Activated T-helper 17 cell treated with anti-CD3 and anti-CD28 coated beads, Interleukin-2, amount 50 U/mL, for 72 hours (primary cell): ENCODE measurements at regions not wholly inside any gene's neighbourhood (a gene's known extent, or its start where the extent isn't known, plus 50 kb on each side); places are given as distances from the start of the nearest gene placed in this dataset.

Source experiments
- ATAC-seq: fragments of 150-1000 bp; cut with Tn5 transposase; replicated peaks from 2 replicates; pipeline ENCODE4 v1.10.0; 2021; ENCODE audit warnings: mild to moderate bottlenecking, moderate library complexity
- H3K27ac Mint-ChIP-seq: one replicate; pipeline ENCODE4 v1.8.0; 2022; ENCODE audit warnings: mixed read lengths
- H3K27me3 Mint-ChIP-seq: one replicate; pipeline ENCODE4 v1.8.0; 2022; ENCODE audit warnings: mixed read lengths
- H3K36me3 Mint-ChIP-seq: one replicate; pipeline ENCODE4 v1.8.0; 2022; ENCODE audit warnings: low read depth, mild to moderate bottlenecking, mixed read lengths
- H3K4me1 Mint-ChIP-seq: one replicate; pipeline ENCODE4 v1.8.0; 2022; ENCODE audit warnings: mixed read lengths
- H3K4me3 Mint-ChIP-seq: one replicate; pipeline ENCODE4 v1.8.0; 2022; ENCODE audit warnings: mild to moderate bottlenecking, mixed read lengths
- H3K9me3 Mint-ChIP-seq: one replicate; pipeline ENCODE4 v1.8.0; 2022; ENCODE audit warnings: mixed read lengths

- H3K27ac Mint-ChIP-seq, result no peak overlapping the region
- no peaks in the 10 kb centered on the region for H3K36me3 Mint-ChIP-seq
- H3K4me1 Mint-ChIP-seq, result no peaks in the 10 kb centered on the region
- ATAC-seq, result no peak
- no peaks in the 10 kb centered on the region for H3K27me3 Mint-ChIP-seq
- no peaks in the 10 kb centered on the region for H3K9me3 Mint-ChIP-seq
- no peak overlapping the region for H3K4me3 Mint-ChIP-seq
These were observed 115.1 kb downstream of the LARP7 start for GRCh38 chr4:112752061-112752460.

GRCh38 chr4:112752510-112752909 lies 115.6 kb downstream of the LARP7 start:
- H3K36me3 Mint-ChIP-seq, result no peaks in the 10 kb centered on the region
- H3K27ac Mint-ChIP-seq, result no peak overlapping the region
- H3K27me3 Mint-ChIP-seq, result no peaks in the 10 kb centered on the region
- ATAC-seq, result no peak
- H3K4me1 Mint-ChIP-seq, result no peaks in the 10 kb centered on the region
- no peak overlapping the region for H3K4me3 Mint-ChIP-seq
- H3K9me3 Mint-ChIP-seq, result no peaks in the 10 kb centered on the region

- no peaks in the 10 kb centered on the region for H3K36me3 Mint-ChIP-seq
- H3K27ac Mint-ChIP-seq, result no peak overlapping the region
- H3K9me3 Mint-ChIP-seq, result no peaks in the 10 kb centered on the region
- no peaks in the 10 kb centered on the region for H3K4me1 Mint-ChIP-seq
- H3K27me3 Mint-ChIP-seq, result no peaks in the 10 kb centered on the region
- no peak overlapping the region for H3K4me3 Mint-ChIP-seq
- ATAC-seq, result no peak
These were observed 116.4 kb downstream of the LARP7 start for GRCh38 chr4:112753333-112753732.

GRCh38 chr4:112759313-112759712 lies 122.4 kb downstream of the LARP7 start:
- peaks cover 5% of the 10 kb centered on the region for H3K4me1 Mint-ChIP-seq
- H3K27ac Mint-ChIP-seq, result no peak overlapping the region
- ATAC-seq, result no peak
- no peaks in the 10 kb centered on the region for H3K9me3 Mint-ChIP-seq
- H3K36me3 Mint-ChIP-seq, result no peaks in the 10 kb centered on the region
- peaks cover 7% of the 10 kb centered on the region for H3K27me3 Mint-ChIP-seq
- no peak overlapping the region for H3K4me3 Mint-ChIP-seq

- Mint-ChIP-seq H3K4me3 (no peak overlapping the region), H3K27ac (no peak overlapping the region), H3K4me1 (peaks cover 5% of the 10 kb centered on the region), H3K9me3 (no peaks in the 10 kb centered on the region), H3K27me3 (peaks cover 10% of the 10 kb centered on the region), H3K36me3 (no peaks in the 10 kb centered on the region)
- peak; percentile 45 for ATAC-seq
These were observed 128.5 kb downstream of the LARP7 start for GRCh38 chr4:112765317-112765974.

- ATAC-seq, result no peak
- Mint-ChIP-seq H3K9me3 (no peaks in the 10 kb centered on the region), H3K27ac (no peak overlapping the region), H3K4me3 (no peak overlapping the region), H3K4me1 (peaks cover 5% of the 10 kb centered on the region), H3K36me3 (no peaks in the 10 kb centered on the region), H3K27me3 (peaks cover 10% of the 10 kb centered on the region)
These were observed 129.5 kb downstream of the LARP7 start for GRCh38 chr4:112766422-112766821.

GRCh38 chr4:112767386-112767785 lies 130.4 kb downstream of the LARP7 start:
- no peak overlapping the region for H3K4me3 Mint-ChIP-seq
- no peaks in the 10 kb centered on the region for H3K9me3 Mint-ChIP-seq
- H3K27ac Mint-ChIP-seq, result no peak overlapping the region
- ATAC-seq, result no peak
- peaks cover 7% of the 10 kb centered on the region for H3K27me3 Mint-ChIP-seq
- H3K4me1 Mint-ChIP-seq, result peaks cover 5% of the 10 kb centered on the region
- no peaks in the 10 kb centered on the region for H3K36me3 Mint-ChIP-seq

- Mint-ChIP-seq H3K27ac (no peak overlapping the region), H3K9me3 (no peaks in the 10 kb centered on the region), H3K36me3 (no peaks in the 10 kb centered on the region), H3K4me1 (no peaks in the 10 kb centered on the region), H3K4me3 (no peak overlapping the region), H3K27me3 (peaks cover 10% of the 10 kb centered on the region)
- no peak for ATAC-seq
These were observed 133.2 kb downstream of the LARP7 start for GRCh38 chr4:112770114-112770513.

- Mint-ChIP-seq H3K9me3 (no peaks in the 10 kb centered on the region), H3K27ac (no peak overlapping the region), H3K36me3 (no peaks in the 10 kb centered on the region), H3K27me3 (peaks cover 6% of the 10 kb centered on the region), H3K4me1 (no peaks in the 10 kb centered on the region), H3K4me3 (no peak overlapping the region)
- no peak for ATAC-seq
These were observed 138.9 kb downstream of the LARP7 start for GRCh38 chr4:112775801-112776200.

- Mint-ChIP-seq H3K4me1 (no peaks in the 10 kb centered on the region), H3K4me3 (no peak overlapping the region), H3K27me3 (peaks cover 6% of the 10 kb centered on the region), H3K36me3 (no peaks in the 10 kb centered on the region), H3K9me3 (no peaks in the 10 kb centered on the region), H3K27ac (no peak overlapping the region)
- ATAC-seq, result no peak
These were observed 139.6 kb downstream of the LARP7 start for GRCh38 chr4:112776535-112776934.

GRCh38 chr4:112778520-112778919 lies 141.6 kb downstream of the LARP7 start:
- no peak overlapping the region for H3K27ac Mint-ChIP-seq
- H3K36me3 Mint-ChIP-seq, result no peaks in the 10 kb centered on the region
- no peak for ATAC-seq
- peaks cover 3% of the 10 kb centered on the region for H3K27me3 Mint-ChIP-seq
- no peaks in the 10 kb centered on the region for H3K9me3 Mint-ChIP-seq
- H3K4me1 Mint-ChIP-seq, result no peaks in the 10 kb centered on the region
- no peak overlapping the region for H3K4me3 Mint-ChIP-seq

GRCh38 chr4:112793033-112793432 lies 156.1 kb downstream of the LARP7 start:
- Mint-ChIP-seq H3K27ac (no peak overlapping the region), H3K9me3 (no peaks in the 10 kb centered on the region), H3K4me1 (no peaks in the 10 kb centered on the region), H3K36me3 (no peaks in the 10 kb centered on the region), H3K27me3 (peaks cover 3% of the 10 kb centered on the region), H3K4me3 (no peak overlapping the region)
- no peak for ATAC-seq

GRCh38 chr4:112800001-112800400 lies 163.1 kb downstream of the LARP7 start:
- Mint-ChIP-seq H3K36me3 (no peaks in the 10 kb centered on the region), H3K9me3 (no peaks in the 10 kb centered on the region), H3K4me3 (no peak overlapping the region), H3K27me3 (peaks cover 15% of the 10 kb centered on the region), H3K27ac (no peak overlapping the region), H3K4me1 (no peaks in the 10 kb centered on the region)
- ATAC-seq, result no peak

- Mint-ChIP-seq H3K27ac (no peak overlapping the region), H3K27me3 (peaks cover 15% of the 10 kb centered on the region), H3K9me3 (no peaks in the 10 kb centered on the region), H3K36me3 (no peaks in the 10 kb centered on the region), H3K4me3 (no peak overlapping the region), H3K4me1 (no peaks in the 10 kb centered on the region)
- no peak for ATAC-seq
These were observed 164.4 kb downstream of the LARP7 start for GRCh38 chr4:112801341-112801740.

- Mint-ChIP-seq H3K27me3 (peaks cover 20% of the 10 kb centered on the region), H3K9me3 (no peaks in the 10 kb centered on the region), H3K4me3 (no peak overlapping the region), H3K36me3 (no peaks in the 10 kb centered on the region), H3K4me1 (no peaks in the 10 kb centered on the region), H3K27ac (no peak overlapping the region)
- ATAC-seq, result no peak
These were observed 165.8 kb downstream of the LARP7 start for GRCh38 chr4:112802780-112803179.

- Mint-ChIP-seq H3K4me1 (no peaks in the 10 kb centered on the region), H3K27ac (no peak overlapping the region), H3K9me3 (no peaks in the 10 kb centered on the region), H3K36me3 (no peaks in the 10 kb centered on the region), H3K27me3 (peaks cover 17% of the 10 kb centered on the region), H3K4me3 (no peak overlapping the region)
- ATAC-seq, result no peak
These were observed 170.1 kb downstream of the LARP7 start for GRCh38 chr4:112807083-112807482.
